ENCODE measurements at regions not wholly inside any gene's neighbourhood (a gene's known extent, or its start where the extent isn't known, plus 50 kb on each side); places are given as distances from the start of the nearest gene placed in this dataset.

DNA sequence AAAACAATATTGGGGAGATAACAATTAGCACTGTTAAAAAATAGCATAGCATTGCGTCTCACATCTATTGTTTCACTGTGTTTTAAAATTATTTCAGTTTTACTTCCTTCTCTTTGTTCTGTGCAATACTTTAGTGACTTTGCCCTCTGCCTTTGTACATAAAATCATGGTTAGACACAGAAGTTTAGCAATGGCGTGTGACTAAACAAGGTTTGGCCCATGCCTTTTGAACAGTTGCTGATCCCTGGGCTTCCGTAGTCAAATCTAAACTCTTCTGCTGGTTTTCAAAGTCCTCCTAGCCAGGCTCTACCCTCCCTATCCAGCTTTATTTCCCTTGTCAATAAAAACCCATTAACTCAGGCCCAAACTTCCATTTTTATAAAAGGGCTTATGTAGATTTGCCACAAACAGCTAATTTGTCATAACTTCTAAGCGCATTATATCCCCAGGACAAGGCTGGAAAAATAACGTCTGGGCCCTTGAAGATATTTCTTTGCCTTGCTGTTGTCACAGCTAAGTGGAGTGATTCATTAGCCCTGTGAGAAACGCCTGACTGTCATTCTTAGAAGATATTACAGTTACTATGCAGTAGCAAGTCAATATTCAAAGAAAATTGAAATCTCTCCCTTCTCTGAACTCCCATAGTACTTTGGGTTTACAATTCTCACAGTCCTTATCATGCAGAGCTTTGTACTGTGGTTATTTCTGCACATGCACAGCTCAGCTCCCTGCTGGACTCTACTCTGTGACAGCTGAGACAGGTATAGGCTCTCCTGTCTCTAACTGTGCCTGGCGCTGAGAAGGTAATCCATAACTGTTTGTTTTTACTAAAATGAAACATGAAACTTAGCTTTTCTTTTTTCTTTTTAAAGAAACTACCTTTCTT lies 123.4 kb upstream of the SLC24A5 start:
- DNase-seq (ENCODE audit: low spot score): no peak

- no peak for DNase-seq (ENCODE audit: low spot score)
Measured at GRCh38 chr15:47998619-47999019, 122.2 kb upstream of the SLC24A5 start.

DNA sequence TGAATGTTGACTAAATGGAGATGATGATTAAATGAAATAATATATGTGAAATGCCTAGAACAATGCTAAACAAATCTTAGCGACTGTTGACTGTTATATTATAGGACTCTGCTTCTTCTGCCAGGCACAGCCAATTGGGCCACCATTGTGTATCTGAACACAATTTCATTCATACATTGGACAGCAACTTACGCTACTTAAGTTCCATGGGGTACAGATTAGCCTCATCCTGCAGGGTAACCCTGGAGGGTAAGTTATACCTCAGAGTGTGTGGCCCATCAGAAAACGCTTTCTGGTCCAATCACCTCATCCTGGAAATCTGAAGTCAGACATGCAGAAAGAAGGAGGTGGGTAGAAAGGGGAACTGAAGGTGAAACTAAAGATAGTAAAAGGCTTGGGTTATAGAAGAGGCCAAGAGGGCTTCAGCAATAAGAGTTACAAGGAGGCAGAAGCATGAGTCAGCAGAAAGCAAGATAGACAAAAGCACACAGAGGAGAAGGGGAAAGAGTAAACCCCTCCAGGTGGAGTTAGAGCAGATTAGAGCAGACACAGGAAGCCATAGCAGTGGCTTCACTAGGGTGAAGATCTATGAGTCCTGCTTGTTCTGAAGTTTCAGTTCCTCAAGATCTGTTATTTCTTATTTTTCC lies 119.3 kb upstream of the SLC24A5 start:
- no peak for DNase-seq (ENCODE audit: low spot score)

DNA sequence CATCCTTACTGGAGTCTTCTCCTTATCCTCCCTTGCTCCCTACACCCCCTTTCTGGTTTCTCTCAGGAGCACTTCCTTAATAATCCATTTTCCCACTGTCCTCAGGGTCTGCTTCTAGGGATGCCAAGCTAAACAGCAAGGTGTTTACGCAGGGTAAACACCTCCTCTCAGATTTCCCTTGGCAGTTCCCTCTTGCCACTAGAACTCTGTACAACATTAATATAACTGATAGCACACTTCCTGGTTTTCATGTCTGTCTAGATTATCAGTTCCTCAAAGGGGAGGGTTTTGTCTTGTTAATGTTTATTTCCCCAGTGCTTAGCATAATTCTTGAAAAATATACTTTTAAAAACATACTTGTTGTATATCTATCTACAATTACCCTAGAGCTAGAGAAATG lies 118.0 kb upstream of the SLC24A5 start:
- no peak for DNase-seq (ENCODE audit: low spot score)

DNA sequence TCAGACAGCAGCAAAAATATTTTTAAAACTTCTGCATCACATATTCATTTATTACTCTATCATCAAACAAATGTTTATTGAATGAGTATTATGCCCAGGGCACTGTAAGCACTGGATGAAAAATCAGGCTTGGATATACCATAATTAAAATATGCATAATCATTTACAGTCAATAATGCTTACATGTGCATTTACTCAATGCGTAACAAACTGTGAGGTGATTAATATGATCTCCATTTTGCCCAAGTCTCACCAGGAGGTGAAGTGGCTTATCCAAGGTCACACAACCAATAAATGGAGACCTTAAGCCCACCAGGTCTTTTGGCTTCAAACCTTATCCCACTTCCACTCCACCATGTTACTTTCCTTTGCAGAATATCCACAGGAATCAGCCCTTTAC lies 117.3 kb upstream of the SLC24A5 start:
- DNase-seq (ENCODE audit: low spot score): no peak

GRCh38 chr15:48005077-48005476 lies 115.7 kb upstream of the SLC24A5 start:
- DNase-seq (ENCODE audit: low spot score): no peak

- no peak for DNase-seq (ENCODE audit: low spot score)
Measured at GRCh38 chr15:48006031-48006511, 114.7 kb upstream of the SLC24A5 start.

- no peak for DNase-seq (ENCODE audit: low spot score)
Measured at GRCh38 chr15:48010316-48010715, 110.5 kb upstream of the SLC24A5 start.

- DNase-seq (ENCODE audit: low spot score): no peak
Measured at GRCh38 chr15:48012191-48012590, 108.6 kb upstream of the SLC24A5 start.

DNA sequence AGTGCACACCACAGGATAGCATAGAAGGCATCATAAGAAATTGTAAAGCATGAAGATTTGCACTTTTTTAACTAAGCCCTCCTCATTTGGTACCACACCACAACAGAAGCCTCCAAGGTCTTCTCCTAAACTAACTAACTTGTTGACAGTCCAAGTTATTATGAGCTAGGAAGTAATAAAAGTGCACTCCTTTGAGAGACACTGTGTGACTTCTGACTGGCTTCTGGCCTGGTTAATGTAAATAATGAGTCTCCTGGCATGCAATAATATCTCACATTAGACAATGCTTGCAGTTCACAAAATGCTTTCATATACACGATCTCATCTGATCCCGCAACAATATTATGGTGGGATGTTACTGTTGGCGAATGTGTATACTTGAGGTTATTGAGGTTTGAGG lies 103.9 kb upstream of the SLC24A5 start:
- DNase-seq (ENCODE audit: low spot score): no peak

GRCh38 chr15:48017747-48018146 lies 103.0 kb upstream of the SLC24A5 start:
- DNase-seq (ENCODE audit: low spot score): no peak

DNA sequence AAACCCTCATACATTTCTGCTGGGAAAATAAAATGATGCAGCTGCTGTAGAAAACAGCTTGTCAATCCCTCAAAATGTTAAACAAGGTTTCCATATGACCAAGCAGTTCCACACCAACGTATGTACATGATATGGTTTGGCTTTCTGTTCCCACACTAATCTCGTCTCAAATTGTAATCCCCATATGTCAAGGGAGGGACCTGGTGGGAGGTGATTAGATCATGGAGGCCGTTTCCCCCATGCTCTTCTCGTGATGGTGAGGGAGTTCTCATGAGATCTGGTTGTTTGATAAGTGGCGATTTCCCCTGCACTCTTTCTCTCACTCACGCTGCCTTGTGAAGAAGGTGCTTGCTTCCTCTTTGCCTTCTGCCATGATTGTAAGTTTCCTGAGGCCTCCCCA lies 100.6 kb upstream of the SLC24A5 start:
- DNase-seq (ENCODE audit: low spot score): no peak

DNA sequence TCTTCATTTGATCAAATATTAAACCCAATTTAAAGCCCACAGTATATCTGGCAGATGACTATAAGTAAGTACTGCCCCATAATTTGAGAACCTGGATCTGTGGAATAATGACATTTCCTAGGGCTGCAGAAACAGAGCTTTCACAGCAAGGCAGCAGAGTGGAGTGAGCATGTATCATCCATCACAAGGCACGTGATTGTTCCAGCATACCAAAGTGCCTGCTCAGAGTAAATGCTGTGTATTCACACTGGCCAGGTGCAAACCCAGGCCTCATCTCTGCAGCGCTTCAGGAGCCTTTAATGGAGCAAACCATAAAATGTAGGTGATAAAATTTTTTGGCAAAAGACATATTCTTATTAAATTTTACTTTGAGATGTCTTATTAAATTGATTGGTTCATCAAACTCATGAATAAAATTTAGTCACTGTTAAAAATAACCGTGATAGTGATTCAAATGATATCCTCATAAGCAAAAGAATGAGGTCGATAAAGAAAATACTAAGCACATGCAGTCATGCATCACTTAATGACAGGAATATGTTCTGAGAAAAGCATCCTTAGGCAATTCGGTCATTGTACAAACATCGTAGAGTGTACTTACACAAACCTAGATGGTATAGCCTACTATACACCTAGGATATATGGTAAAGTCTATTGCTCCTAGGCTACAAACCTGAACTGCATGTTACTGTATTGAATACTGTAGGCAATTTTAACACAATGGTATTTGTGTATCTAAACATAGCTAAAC lies 99.3 kb upstream of the SLC24A5 start:
- DNase-seq (ENCODE audit: low spot score): no peak

GRCh38 chr15:48025118-48025517 lies 95.7 kb upstream of the SLC24A5 start:
- DNase-seq (ENCODE audit: low spot score): no peak

- DNase-seq (ENCODE audit: low spot score): no peak
Measured at GRCh38 chr15:48028712-48029111, 92.1 kb upstream of the SLC24A5 start.

DNA sequence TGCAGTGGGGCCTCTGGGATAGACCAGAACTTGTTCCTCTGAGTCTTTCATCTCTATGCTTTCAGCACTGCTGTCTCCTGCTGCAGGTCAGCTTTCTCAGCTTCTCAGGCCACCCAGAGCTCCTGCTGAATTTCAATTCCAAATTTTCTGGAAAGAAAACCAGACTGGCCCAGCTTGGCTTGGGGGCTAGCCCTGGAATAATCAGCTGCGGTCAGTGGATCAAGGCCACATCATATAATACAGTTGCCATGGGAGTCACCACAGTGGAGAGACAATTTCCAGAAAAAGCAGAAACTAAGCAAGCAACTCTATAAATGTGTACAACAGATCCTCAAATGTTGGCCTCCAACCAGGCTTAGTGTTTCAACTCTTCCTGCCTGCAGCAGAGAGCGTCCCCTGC lies 91.1 kb upstream of the SLC24A5 start:
- DNase-seq (ENCODE audit: low spot score): no peak

DNA sequence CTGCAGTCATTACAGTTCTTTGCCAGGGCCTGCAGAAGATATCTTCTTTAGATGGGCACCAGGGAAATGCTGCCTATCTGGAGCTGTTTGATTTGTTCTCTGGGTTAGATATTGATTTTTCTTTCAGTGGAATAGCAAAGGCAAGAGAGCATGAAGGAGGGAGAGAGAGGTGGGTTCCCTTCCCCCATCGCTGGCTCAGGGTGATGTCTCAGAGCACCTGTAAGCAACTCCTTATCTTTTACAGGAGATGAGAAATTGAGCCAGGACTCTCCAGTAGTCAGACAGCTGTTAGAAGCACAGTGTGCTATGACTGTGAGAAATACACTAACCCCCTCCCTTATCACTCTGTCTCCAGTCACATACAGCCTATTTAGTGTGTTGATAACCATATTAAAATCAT lies 89.3 kb upstream of the SLC24A5 start:
- DNase-seq (ENCODE audit: low spot score): no peak

- no peak for DNase-seq (ENCODE audit: low spot score)
Measured at GRCh38 chr15:48031973-48032372, 88.8 kb upstream of the SLC24A5 start.

- no peak for DNase-seq (ENCODE audit: low spot score)
Measured at GRCh38 chr15:48032911-48033310, 87.9 kb upstream of the SLC24A5 start.

DNA sequence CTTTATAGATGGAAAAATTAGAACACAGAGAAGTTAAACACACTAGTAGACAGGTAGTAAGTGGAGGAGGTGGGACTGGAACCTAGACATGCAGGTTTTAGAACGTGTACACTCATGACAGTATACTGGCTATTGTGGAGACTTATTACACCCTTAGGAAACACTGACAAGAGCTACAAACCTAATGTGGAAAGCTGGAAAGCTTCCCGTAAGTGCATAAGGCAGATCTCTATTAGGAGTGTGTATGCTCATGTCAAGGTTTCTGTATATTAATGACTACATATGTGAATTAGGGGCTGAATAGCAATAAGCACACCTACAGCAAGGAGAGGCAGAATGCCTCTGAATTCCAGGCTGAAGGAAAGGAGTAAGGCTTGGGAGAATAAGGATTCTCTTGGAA lies 82.6 kb upstream of the SLC24A5 start:
- no peak for DNase-seq (ENCODE audit: low spot score)

DNA sequence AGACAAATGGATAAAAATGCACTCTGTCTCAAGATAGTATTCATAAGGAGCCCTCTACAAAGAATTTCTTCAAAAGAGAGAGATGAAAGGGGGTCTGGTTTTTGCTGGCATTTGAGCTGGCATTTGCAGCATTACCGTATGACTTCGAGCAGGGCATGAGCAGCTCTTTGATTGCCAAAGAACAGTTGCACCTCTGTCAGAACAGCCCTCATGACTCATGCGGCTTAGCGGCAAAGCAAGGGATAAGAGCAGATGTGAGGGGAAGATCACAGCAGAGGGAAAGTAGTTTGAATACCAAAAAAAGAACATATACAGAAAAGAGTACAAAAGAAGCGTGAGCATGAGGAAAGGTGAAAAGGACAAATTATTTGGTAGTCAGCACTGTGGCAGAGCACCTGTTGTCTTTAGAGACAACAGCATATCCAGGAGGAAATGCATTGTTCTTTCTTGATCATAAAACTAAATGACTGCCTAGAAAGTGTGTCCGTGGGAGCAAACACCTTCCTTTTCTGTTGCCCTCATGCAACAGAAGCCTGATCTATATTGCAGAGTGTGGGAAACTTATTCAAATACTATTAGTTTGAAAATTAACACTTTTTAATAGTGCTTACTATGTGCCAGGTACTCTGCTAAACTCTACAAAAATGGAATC lies 80.5 kb upstream of the SLC24A5 start:
- no peak for DNase-seq (ENCODE audit: low spot score)

- no peak for DNase-seq (ENCODE audit: low spot score)
Measured at GRCh38 chr15:48041454-48041853, 79.3 kb upstream of the SLC24A5 start.

Measured in hepatic stellate cell (primary cell).